Urothelium cell line (cell line): ENCODE measurements at regions not wholly inside any gene's neighbourhood (a gene's known extent, or its start where the extent isn't known, plus 50 kb on each side); places are given as distances from the start of the nearest gene placed in this dataset.
"Not testable (repeated sequence)": the region's sequence is repeated elsewhere in the genome, so short reads cannot be mapped to it uniquely, and the experiment has no call there.

Experiments used
- DNase-seq: peaks from one replicate; pipeline ENCODE4 v3.0.0; 2011; ENCODE audit warnings: low spot score, mixed read lengths
- FAIRE-seq: peaks from 2 replicates; lab custom pipeline; 2011; peaks lifted over from hg19 to GRCh38; lab: Jason Lieb, UNC

DNA sequence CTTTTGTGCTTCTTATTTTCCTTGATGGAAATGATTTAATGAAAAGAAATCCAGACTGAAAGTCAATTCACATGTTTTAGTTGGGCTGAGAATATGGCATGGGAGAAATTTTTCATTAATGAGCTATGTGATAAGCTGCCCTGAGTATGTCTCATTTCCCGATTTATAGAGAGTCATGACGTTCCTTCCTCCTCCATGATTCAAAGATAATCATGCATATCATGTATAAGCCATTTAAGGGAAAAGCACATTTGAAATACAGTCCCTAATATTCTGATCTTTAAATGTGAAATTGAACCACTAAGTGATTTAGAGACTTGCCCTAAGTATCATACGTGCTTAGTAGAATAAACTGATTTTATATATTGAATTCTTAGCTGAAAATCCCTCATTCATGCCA, 840.9 kb downstream of the PCDH17 start:
- no peak for DNase-seq
- FAIRE-seq: no peak

DNA sequence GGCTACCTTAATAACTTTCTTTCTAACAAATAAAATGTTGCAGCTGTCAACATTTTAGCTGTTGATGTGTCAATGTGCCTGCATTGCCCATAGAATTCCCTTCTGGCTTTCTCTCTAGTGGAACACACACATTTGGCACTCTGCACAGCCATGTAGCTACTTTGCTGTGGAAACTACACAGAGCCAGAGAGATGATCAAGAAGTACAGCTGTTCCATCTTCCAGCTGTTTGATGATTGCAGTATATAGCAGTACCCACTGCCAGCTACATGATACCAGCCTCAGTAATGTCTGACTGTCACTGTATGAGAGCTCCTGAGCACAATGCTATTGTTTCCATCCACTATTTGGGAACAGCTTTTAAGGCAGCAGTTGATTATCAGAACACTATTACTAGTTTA, 843.0 kb downstream of the PCDH17 start:
- FAIRE-seq (no peak), DNase-seq (no peak)

- no peak for FAIRE-seq
- no peak for DNase-seq
Observed at GRCh38 chr13:58476206-58476918, 844.8 kb downstream of the PCDH17 start.

DNA sequence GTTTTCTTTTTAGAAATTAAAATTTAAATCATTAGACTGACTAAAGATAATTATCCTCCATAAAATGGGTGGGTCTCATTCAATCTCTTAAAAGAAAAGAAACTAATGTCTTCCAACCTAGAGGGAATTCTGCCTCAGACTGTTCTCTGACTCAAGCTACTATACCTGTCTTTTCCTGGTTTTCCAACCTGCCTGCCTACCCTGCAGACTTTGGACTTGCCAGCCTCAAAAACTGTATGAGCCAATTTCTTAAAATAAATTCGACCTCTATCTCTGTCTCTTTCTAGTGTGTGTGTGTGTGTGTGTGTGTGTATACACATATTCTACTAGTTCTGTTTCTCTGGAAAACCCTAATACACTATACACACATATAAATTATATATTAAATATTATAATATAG, 847.3 kb downstream of the PCDH17 start:
- DNase-seq (no peak), FAIRE-seq (no peak)

- DNase-seq: no peak
- FAIRE-seq: no peak
Observed at GRCh38 chr13:58480061-58480460, 848.5 kb downstream of the PCDH17 start.

- FAIRE-seq (no peak), DNase-seq (no peak)
Observed at GRCh38 chr13:58488251-58488650, 856.7 kb downstream of the PCDH17 start.

DNA sequence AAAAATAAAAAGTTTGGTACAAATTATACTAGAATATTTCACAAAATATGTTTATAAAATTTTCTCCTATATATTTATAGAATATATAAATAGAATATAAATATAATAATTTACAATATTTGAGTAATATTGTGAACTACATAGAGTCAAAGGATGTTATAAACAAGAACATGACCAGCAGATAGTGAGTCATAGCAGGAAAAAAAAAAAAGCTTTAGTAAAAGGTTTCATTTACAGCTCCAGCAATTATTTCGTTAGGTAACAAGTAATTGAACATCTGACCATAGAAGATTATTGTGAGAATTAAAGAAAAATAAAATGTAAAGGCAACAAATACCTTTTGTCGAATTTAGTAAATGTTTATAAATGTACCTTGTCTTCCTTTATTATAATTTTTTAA, 864.1 kb downstream of the PCDH17 start:
- FAIRE-seq (no peak), DNase-seq (no peak)

DNA sequence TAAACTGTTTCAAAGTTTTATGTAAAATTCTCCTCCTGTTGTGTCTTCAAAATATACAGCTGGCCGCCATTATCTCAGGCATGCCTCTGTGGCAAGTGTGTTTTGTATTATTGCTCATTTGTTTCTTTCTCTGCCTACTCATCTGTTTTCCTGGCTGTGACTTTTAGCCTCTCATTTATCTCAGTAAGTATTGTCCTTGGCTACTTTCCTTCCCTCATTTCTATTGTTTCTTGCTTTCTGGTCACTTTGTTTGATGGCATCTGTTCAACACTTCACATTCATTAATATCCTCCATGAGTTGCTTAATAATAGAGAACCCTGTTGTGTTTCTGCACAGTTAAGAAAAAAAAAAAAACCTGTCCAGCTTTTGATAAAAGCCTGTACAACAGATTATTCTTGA, 869.4 kb downstream of the PCDH17 start:
- DNase-seq (no peak), FAIRE-seq (no peak)

- DNase-seq, FAIRE-seq: not testable (repeated sequence)
Observed at GRCh38 chr13:58504202-58504700, 872.7 kb downstream of the PCDH17 start.

DNA sequence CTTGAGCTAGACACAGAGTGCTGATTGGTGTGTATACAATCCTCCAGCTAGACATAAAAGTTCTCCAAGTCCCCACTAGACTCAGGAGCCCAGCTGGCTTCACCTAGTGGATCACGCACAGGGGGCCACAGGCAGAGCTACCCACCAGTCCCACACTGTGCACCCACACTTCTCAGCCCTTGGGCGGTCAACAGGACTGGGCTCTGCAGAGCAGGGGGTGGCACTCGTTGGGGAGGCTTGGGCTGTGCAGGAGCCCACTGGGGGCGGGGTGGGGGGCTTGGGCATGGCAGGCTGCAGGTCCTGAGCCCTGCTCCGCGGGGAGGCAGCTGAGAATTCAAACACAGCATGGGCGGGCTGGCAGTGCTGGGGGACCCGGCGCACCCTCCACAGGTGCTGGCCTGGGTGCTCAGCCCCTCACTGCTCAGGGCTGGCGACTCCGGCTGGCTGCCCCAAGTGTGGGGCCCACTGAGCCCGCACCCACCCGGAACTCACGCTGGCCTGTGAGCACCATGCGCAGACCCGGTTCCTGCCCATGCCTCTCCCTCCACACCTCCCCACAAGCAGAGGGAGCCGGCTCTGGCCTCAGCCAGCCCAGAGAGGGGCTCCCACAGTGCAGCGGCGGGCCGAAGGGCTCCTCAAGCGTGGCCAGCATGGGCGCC, 873.8 kb downstream of the PCDH17 start:
- not testable (repeated sequence) for DNase-seq, FAIRE-seq

DNA sequence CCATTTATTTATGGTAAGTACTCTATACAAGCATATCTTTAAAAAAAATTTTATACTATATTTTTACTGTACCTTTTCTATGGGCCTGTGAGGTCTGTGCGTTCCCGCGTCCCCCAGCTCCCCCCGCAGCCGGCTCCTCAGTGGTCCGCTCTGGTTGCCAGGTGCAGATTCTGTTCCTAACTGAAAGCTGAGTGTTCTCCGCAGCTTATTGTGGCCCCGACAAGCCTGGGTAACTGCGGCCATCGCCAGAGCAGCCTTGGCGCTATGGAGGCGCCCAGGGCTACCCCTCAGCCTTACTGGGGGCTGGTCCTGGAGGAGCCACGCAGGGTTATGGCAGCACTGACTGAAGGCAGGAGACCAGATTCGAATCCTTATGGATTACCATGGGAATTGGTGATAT, 896.8 kb downstream of the PCDH17 start:
- FAIRE-seq (no peak), DNase-seq (no peak)

DNA sequence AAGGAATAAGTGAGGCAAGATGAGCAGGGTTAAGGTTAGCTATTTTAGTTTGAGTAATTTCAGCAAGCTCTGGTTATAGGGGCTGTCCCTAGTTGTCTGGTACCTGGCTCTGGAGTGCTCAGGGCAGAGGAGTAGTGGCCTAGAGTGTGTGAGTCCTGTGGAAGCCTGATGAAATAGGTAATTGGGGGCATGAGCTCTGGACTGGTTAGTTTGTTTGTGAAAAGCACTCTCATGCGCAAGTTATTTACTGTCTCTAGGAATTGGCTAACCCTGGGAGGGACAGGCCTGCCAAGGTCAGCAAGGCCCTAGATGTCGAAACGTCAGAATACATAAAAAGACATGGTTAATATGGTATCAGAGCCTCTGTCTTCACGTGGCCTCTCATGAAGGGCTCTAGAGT, 900.1 kb downstream of the PCDH17 start:
- no peak for FAIRE-seq
- DNase-seq: no peak

- no peak for DNase-seq
- no peak for FAIRE-seq
Observed at GRCh38 chr13:58542530-58542929, 911.0 kb downstream of the PCDH17 start.

DNA sequence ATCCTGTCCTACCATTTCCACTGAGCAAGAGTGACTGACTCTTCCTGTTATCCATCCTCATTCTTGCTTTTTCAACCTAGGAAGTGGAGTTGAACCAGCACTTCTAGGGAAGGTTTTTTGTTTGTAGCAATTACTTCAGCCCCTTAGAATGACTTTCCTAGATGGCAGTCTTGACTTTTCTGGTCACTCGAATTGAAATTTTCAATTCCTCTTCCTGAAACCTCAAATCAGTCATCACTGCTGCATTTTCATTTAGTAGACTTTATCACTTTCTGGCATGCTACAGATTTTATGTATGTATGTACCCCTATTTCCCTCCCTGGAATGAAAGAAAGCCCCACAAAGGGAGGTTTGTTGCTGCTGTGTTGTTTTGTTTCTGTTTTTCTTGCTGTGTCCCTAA, 915.9 kb downstream of the PCDH17 start:
- DNase-seq: no peak
- no peak for FAIRE-seq

DNA sequence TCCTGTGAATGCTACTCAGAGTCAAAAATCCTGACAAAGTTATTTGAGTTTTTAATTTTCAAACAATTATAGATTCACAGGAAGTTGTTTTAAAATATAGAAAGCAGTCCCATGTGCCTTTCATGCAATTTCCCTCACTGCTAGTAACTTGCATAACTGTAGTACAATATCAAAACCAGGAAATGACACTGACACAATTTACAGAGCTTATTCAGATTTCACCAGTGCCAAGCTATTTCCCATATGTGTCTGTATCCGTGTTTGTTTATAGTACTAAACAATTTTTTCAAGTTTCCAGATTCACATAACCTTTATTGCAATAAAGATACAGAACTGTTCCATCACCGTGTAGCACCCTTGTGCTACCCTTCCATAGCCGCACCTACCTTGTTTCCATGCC, 934.6 kb downstream of the PCDH17 start:
- DNase-seq (no peak), FAIRE-seq (no peak)

DNA sequence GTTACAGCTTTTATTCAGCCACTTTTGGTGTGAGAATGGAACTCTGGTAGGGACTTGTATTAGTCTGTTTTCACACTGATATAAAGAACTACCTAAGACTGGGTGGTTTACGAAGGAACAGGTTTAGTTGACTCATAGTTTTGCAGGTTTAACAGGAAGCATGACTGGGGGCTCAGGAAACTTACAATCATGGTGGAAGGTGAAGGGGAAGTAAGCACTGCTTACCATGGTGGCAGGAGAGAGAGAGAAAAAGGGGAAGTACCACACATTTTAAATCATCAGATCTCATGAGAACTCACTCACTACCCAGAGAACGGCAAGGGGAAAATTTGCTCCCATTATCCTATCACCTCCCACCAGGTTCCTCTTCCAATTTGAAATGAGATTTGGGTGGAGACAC, 942.2 kb downstream of the PCDH17 start:
- DNase-seq (no peak), FAIRE-seq (no peak)

GRCh38 chr13:58574791-58575190, 943.2 kb downstream of the PCDH17 start:
- DNase-seq: no peak
- FAIRE-seq: no peak

DNA sequence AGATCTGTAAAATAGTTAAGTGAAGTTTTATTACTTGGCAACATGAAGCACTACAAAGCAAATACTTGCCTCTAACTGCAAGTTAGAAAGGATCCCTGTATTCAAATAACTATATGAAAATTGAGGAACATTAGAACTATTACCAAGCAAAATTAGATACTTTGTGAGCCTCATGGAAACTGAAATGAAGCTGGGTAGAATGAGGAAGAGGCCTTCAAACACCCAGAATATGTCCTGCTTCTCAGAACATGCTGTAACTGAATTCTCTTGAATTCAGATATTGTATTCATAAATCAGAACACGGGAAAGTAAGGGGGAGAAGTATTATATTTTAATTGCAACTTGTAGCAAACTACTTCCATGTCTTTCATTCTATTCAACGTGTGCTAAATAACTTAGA, 947.9 kb downstream of the PCDH17 start:
- DNase-seq (no peak), FAIRE-seq (no peak)

DNA sequence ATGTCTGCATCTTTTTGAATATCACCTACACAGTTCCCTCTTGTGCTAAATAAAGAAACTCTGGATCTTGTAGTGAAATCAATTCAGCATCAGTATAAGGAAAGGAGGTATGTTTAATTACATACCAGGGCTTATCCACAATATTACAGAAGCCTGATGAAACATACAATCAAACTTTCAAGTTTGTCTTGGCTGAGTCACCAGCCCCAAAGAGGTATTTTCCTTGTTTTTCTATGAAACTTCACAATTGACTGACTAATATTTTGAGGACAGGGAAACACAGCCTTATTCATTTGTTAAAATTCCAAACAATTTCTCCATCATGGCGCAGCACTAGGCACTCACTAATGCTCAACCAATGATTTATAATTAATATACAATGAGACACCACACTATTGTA, 952.4 kb downstream of the PCDH17 start:
- FAIRE-seq: no peak
- no peak for DNase-seq

- DNase-seq (no peak), FAIRE-seq (no peak)
Observed at GRCh38 chr13:58584610-58585009, 953.1 kb downstream of the PCDH17 start.

DNA sequence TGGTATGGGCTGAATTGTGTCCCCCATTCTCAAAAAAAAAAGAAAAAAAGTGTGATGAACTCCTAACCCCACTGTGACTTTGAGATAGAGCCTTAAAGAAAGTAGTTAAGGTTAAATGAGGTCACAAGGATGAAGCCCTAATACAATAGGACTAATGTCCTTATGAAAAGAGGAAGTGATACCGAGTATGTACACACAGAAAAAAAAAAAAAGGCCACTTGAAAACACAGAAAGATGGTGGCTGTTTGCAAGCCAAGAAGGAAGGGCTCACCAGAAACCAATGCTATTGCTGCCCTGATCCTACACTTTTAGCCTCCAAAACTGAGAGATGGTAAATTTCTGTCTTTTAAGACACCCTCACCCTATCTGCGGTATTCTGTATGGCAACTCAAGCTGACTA, 955.6 kb downstream of the PCDH17 start:
- no peak for FAIRE-seq
- no peak for DNase-seq

- no peak for FAIRE-seq
Observed at GRCh38 chr13:58592052-58592451, 960.5 kb downstream of the PCDH17 start.

DNA sequence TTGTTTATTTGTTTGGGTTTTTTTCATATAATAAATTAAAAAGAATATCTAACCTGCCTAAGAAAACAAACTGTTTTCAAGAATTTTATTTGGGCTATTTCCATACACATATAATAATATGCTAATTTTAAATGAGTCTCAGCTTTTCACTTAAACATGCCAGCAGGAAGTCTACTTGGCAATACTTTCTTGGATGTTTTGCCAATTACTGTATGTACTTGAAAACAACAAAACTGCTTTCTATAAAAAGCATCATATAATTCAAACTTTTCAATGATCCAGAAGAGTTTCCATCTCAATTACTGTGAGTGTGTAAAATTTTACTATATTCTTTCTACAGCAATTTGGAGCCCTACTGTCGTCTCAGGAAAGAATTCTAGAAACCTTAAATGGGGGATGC, 961.2 kb downstream of the PCDH17 start:
- no peak for FAIRE-seq
- DNase-seq: no peak

More at GRCh38 chr13:58592052-58592451, 960.5 kb downstream of the PCDH17 start:
- DNase-seq: no peak
